ENCODE measurements at regions not wholly inside any gene's neighbourhood (a gene's known extent, or its start where the extent isn't known, plus 50 kb on each side); places are given as distances from the start of the nearest gene placed in this dataset.

GRCh38 chr2:35873921-35874320 is 481.7 kb upstream of the CRIM1 start:
- TF ChIP-seq CTCF (IDR thresholded peaks at IDR 0.05) = no peak
- no peak for TF ChIP-seq POLR2A (IDR thresholded peaks at IDR 0.05)
